Stimulated activated CD8-positive, alpha-beta memory T cell treated with anti-CD3 and anti-CD28 coated beads, Interleukin-4, amount 100 ng/mL, for 4 hours (primary cell): ENCODE measurements at regions not wholly inside any gene's neighbourhood (a gene's known extent, or its start where the extent isn't known, plus 50 kb on each side); places are given as distances from the start of the nearest gene placed in this dataset.
"Not testable (repeated sequence)": the region's sequence is repeated elsewhere in the genome, so short reads cannot be mapped to it uniquely, and the experiment has no call there.

Experiments
- DNase-seq, 2 donors: peaks; one replicate each; pipeline ENCODE4 v3.0.0-alpha.2; 2020; ENCODE audit warnings: low read depth in 2 of 2, low spot score in 1 of 2

DNA sequence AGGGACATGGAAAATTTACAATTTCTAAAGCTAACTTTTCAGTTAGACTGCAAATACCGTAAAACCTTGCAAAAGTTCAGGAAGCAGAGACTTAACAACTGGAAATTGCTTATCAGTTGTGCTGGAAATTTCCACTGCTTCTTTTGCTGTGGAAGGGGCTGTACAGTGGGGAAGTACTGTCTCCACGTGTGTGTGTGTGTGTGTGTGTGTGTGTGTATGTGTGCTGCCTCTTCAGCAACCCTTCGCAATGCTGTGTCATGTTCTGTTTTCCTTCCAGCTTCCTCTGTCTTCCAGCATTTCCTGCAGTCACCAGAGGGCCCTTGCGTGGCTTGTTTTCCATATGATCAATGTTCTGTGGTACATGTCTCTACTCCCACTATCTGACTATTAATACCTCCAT lies 87.5 kb upstream of the RANBP3L start:
- no peak for DNase-seq

DNA sequence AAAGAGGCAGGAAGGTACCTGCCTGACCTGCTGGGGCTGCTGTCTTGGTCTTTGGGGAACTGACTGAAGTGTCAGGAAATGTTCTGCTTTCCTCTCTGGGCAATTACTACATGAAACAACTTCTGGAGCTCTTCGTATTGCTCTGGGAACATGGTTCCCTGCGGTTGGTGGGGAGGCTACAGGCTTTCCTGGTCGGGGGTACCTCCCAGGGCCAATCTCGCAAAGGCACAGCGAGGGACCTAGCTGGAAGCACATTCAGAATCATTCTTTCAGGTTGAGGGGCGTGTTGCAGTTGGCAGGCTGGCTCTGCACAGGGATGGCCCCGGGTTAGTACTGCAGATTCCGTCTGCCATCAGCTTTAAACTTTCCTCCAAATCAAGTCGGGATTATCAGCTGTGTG lies 88.9 kb upstream of the RANBP3L start:
- DNase-seq: no peak

DNA sequence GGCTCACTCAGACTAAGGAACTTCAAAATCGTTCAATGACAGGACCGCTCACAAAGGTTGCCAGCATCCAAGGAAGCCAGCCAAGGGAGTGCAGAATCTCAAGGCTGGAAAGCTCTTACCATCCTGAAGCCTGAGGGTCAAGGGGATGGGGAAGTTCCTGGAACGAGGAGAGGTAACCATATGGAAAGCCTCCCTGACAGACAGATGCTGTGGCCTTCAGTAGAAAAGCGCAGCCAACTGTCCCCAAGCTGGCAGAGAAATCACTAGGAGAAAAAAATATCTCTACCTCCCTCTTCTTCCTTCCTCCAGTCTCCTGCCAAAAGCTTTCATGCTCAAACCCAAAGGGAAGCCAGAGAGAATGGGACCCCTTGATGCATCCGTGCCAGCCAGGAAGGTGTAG lies 90.5 kb upstream of the RANBP3L start:
- DNase-seq: no peak

DNA sequence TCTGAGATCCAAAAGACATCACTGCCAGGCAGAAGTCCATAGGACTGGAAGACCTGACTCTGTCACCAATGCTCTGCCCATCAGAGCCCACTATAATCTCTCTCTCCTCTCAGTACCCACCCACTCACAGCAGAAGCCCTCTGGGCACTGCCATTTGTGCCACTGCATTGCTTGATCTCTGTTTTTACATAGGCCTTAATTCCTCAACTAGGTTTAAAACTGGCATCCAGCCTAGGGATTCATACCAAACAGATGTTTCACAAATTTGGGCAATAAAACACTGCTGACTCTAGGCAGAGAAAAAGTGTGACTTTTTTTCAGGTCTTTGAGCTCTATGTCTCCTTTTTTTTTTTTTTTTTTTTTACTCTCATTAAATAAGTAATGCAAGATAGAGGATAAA lies 91.1 kb upstream of the RANBP3L start:
- DNase-seq: no peak

DNA sequence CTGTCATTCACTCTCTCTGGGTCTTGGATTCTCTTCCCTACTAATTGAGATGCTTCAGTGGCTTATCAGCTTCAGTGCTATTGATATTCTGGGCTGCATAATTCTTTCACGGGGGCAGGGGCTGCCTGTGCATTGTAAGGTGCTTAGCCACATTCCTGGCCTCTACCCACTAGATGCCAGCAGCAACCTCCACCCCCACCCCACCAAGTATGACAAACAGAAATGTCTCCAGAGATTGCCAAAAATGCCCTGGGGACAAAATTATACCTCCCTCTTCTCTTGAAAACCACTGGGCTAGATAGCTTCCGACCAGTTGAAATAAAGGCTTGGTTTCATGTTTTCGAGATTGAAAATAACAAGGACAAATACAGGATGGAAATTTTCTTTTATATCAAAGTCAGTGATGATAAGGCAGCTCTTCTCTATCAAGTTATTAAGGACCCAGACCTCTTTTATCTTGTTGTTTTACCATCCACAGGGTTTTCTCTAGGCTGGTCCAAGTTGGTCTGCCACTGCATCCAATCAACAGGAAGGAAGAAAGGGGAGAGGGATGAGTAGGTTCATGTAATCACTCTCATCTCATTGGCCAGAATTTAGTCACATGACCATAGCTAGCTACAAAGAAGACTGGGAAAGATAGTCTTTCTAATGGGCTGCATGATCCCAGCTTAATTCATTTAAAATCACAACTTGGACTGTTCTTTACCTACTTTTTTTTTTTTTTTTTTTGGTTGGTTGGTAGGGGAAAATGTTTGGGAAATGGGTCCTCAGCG lies 92.1 kb upstream of the RANBP3L start:
- no peak for DNase-seq

DNA sequence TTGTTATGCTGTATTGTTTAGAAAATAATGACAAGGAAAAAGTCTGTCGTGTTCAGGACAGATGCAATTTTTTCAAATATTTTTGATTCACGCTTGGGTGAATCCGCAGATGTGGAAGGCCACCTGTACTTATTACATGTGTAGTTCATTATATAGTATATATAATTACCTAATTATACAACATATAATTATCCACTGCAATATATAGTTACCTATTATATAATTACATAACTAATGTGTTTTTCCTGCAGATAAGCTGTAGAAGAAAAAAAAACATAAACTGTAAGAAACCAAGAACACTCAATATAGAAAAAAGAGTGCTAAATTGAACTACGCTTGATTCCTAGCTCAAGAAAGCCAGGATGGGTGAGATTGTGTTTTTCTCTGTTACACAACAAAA lies 93.6 kb upstream of the RANBP3L start:
- no peak for DNase-seq

DNA sequence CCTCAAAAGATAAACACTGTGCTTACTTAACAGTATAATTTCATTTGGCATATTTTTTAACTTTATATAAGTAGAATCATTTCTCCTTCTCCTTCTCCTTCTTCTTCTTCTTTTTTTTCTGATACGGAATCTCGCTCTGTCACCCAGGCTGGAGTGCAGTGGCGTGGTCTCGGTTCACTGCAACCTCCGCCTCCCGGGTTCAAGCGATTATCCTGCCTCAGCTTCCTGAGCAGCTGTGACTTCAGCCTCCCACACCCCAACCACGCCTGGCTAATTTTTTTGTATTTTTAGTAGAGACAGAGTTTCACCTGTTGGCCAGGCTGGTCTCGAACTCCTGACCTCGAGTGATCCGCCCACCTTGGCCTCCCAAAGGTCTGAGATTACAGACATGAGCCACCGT lies 94.2 kb upstream of the RANBP3L start:
- DNase-seq: not testable (repeated sequence)

DNA sequence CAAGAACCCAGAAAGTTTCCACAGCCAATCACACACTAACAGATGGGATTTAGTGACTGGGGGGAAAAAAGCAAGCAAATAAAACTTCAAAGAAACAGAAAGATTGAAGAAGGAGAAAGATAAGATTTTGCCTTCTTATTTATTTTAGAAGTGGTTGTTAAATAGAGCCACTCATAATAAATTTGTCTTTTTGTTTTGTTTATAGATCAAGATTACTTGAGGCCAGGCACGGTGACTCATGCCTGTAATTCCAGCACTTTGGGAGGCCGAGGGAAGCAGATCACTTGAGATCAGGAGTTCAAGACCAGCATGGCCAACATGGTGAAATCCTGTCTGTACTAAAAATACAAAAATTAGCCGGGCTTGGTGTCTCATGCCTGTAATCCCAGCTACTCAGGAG lies 94.9 kb upstream of the RANBP3L start:
- DNase-seq: no peak

DNA sequence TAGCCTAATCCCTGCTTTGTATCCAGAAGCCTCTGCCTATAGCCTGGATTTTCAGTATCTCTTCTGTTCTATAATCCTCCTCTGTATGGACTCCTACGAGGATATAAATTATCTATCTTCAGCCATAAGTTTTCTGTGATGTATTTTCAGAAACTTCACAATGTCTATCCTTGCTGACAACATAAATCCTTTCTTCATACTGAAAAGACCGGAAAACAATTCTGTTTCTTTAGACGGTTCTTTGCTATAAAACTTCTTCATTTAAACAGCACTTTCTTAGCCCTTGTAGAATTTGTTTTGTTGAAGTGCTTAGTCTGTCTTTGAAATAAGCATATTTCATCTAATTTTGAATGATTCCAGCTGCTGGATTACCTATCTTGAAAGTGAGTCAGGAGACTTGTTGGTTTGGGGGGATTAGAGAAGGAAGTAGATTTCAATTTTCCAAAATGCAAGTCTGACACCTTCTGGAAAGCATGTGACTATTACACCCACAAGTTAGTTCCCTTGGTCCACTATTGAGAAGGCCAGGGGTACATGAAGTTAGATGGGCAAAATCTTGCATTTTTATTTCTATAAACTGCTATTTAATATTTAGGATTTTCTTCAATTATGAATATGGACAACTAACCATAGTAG lies 96.3 kb upstream of the RANBP3L start:
- DNase-seq: no peak

DNA sequence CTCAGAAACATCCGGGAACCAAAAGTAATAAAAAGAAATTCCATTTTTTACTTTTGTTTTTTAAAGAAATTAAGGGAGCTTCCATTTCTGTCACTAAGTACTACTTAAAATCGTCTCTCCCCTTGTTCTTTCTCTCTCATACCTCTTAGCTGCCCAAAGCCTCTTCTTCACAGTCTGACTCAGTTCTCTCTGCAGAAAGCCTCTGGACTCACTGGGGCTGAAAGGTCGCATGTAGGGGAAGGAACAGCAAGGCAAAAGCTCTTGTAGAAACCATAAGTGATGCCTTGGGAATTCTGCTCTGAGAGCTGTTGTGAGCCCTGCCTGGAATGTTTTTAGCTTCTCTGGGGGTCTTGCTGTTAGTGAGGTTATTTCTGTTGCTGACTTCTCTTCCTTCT lies 100.8 kb upstream of the RANBP3L start:
- DNase-seq: no peak

DNA sequence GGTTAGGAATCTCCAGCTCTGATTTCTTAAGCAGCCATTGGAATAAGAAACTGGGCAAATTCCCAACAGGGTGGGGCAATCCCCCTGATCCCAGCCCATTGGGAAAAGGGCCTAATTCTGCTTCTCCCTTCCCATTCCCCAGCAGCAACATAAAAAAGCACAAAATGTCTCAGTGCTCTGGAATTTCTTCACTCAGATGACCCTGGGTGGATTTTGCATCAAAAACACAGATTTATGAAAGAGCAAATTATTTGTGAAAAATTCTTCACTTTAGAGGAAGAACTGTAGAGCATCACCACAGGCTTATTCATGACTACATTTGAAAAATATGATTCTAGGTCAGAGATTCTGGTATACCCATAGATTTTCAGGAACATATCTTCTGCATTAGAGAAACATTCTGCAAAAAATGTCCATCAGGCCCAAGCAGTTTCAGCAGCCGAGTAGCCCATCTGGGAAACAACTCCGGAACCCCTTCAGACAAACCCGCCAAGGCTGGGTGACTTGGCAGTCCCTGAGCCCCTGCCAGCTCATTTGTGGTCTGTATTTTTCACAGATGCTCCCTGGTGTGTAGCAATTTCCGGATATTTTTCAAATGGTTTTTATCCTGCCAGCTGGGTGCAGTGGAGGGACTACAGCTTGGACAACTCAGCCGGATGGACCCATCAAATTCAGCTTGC lies 102.1 kb upstream of the RANBP3L start:
- no peak for DNase-seq

DNA sequence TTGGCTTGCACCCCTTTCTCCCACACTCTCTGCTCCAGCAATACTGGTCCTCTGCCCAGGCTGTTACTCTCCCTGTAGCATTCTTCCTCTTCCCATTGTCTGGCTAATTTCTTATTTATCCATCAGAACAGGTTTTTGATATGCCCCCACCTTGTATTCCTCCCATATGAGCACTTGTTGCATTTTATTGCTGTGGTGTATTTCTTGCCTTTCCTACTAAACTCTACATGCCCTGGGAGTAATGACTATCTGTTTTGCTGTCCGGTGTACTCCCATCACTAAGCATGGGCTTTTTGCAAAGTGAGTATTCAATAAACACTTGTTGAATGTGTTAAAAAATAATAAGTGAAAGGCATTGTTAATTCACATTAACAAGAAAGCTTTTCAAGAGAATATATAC lies 104.3 kb upstream of the RANBP3L start:
- DNase-seq: no peak

DNA sequence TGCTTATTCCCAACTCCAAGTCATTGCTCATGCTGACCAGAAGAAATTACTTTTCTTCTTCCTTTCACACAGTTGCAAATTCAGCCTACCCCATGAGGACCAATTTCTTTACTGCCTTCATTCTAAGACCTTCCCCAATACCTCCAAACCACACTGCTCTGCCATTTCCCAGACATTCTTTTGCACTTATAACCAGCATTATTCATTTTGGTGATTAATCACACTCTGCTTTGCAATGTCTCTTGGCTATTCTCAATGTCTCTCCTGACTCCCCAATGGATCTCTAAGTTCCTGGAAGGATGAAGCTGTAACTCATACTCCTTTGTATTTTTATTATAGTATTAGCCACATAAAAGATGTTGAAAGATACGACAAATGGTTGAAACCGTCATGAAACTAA lies 105.7 kb upstream of the RANBP3L start:
- no peak for DNase-seq

DNA sequence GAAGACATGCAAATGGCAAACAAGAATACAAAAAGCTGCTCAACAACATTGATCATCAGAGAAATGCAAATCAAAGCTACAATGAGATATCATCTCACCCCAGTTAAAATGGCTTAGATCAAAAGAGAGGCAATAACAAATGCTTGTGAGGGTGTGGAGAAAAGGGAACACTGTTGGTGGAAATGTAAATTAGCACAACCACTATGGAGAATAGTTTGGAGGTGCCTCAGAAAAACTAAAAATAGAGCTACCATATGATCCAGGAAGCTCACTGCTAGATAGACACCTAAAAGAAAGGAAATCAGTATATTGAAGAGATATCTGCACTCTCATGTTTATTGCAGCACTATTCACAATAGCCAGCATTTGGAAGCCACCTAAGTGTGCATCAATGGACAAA lies 108.0 kb upstream of the RANBP3L start:
- DNase-seq: not testable (repeated sequence)

DNA sequence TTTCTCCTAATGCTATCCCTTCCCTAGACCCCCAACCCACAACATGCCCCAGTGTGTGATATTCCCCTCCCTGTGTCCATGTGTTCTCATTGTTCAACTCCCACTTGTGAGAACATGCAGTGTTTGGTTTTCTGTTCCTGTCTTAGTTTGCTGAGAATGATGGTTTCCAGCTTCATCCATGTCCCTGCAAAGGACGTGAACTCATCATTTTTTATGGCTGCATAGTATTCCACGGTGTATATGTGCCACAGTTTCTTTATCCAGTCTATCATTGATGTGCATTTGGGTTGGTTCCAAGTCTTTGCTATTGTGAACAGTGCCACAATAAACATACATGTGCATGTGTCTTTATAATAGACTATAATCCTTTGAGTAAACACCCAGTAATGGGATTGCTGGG lies 109.0 kb upstream of the RANBP3L start:
- DNase-seq: not testable (repeated sequence)

DNA sequence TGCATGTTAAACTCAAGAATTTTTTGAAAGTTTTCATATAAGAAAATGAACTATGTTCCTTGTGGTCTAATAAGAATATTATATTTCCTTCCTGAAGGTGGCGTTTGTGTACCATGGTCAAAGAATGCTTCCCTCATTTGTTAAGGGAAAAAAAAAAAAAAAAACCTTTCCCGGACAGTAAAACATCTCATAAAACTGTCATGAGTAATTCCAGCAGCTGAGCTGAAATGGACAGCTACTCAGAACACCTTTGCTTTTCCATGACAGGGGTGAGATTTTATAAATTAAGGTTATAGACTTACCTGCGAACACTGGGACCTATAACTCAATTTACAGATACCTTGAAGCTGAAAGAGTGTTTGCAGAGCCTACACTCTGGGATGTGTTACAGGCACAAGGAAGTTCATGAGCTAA lies 113.2 kb upstream of the RANBP3L start:
- DNase-seq: no peak

DNA sequence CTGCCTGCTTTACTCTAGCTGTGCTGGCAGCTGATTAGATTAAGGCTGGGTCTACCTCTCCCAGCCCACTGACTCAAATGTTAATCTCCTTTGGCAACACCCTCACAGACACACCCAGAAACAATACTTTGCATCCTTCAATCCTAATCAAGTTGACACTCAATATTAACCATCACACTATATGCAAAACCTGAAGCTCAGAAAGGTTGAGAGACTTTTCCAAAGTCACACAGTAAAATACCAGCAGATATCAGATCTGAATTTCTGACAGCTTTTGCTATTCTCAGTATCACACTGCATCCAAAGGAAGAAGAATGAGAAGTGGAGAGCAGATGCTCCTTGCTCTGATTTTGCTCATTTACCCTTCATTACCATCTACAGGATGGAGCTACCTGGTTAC lies 114.9 kb upstream of the RANBP3L start:
- DNase-seq: no peak

DNA sequence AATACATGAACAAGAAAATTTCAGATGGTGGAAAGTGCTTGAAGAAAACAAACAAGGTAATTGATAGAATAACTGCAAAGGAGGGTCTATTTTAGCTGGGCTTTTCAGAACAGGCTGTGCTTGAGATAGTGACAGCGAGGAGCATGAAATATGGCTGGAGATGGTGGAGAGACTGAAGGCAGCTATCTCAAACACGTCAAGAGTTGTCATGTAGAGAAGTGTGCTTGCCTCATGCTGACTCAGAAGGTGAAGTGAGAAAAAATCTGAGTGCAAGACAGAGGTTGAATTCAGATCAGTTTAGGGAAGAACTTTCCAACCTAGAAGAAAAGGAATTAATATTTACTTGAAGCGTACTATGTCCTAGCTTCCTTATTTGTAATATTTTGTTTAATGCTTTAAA lies 115.5 kb upstream of the RANBP3L start:
- no peak for DNase-seq

DNA sequence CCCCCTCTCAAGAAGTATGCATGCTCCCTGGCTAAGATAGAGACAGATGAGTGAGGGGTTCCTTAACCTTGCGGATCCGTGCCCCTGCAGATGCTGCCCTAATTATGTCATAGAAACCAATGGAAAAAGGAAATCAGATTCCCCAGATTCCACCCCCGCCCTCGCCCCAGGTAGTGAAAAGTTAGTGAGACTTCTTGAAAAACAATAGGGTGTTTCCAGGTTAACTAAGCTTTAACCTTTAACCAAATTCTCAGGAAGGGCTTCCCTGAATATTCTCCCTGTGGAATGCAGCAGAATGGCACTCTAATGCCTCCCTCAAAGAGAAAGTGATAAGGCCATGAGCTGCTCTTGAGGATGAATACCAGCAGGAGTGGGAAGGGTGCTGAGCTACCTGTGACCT lies 116.0 kb upstream of the RANBP3L start:
- DNase-seq: no peak

DNA sequence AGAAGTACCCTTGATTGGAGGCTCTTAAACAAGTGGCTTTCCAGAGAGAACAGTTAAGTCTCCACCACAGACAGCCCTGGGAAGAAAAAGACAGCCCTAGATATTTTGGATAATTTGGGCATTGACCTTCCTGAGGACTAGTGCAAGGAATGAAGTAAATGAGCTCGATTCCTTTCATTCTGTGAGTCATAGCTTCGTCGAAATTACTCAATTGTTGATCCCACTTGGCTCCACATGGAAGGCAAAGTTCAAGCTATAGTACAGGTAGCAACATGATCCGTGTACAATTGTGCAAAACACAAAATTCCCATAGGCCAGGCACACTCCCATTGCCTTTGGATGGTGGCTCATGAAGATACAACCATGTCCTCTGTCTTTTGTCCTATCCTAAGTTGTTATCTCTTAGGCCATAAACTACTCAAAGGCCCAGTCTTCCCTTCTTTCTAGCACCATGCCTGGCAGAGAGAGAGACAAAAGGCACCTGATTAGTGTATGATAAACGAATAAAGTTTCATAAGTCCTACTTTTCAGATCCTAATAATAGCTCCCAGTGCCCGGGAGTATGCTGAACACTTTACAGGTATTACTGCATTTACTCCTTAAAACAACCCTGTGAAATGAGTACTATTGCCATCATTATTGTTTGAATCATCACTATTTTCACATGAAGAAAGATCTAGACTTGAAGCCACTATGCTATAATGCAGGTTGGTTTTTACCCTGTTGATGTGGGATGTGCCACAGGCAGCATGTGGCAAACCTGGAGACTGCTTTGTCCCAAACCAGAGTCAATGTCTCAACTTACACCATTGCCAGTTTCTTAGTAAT lies 116.7 kb upstream of the RANBP3L start:
- DNase-seq: no peak

DNA sequence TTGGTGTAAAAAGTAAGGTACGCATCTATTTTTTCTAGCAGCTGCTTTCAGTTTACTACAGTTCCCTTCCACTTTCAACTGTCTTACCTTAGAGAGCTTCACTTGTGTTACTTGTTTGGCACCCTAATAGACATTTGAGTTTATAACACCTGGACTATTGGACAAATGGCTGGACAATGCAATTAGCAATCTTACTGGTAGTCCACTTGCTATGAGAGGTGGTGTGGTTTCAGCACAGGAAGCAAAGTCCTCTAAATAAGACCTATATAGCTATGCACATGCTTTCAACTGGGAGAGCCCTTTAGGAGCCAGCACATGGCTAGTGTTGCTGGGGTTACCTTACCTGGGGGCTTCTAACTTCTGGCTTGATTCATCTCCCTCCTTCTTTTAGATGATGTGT lies 119.6 kb upstream of the RANBP3L start:
- no peak for DNase-seq

DNA sequence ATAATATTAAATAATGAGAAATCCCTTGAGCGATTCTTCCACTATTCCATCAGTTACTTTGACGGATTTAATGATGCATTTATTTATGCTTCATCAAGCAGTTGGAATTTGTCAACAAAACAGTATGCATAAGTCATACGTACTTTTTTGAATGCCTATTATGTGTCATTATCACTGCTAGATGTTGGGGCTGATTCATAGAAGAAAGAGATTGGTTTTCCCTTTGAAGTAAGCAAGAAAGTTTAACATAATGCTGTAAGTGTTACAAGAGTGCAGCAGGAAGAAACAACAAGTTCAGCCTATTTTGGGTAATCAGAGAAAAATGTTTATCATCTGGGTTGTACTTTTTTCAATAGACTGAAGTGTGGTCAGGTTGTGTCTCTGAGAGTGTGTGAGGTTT lies 121.2 kb upstream of the RANBP3L start:
- DNase-seq: no peak
